GM18505 (cell line): ENCODE measurements at regions not wholly inside any gene's neighbourhood (a gene's known extent, or its start where the extent isn't known, plus 50 kb on each side); places are given as distances from the start of the nearest gene placed in this dataset.

Source experiments
- ATAC-seq: cut with Tn5 transposase; IDR thresholded peaks from one replicate; pipeline ENCODE4 v1.9.1; 2021; ENCODE audit not compliant: unreplicated experiment
- POLR2A ChIP-seq: IDR thresholded peaks from 4 replicates; pipeline ENCODE4 v1.6.1; 2011; ENCODE audit warnings: borderline replicate concordance; ENCODE audit not compliant: insufficient read depth, insufficient read length; ENCODE audit errors: extremely low read depth

DNA sequence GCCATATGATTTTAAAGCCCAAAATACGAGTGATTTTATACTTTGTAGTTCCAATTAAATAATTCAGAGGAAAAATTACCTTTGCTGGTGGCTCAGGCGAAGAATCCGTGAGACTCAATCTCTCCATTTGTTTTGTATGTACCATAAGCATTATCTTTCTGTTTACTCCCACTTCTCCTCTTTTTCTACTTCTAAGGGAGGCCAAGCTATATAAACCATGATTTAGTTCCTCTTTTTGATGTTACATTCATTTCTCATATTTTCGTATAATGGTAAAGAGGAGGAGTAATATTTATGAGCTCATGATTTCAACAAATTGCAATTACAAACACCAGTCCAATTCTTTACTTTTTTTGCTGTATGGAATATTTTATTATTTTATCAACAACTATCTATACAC lies 50.6 kb upstream of the TES start:
- no peak for TF ChIP-seq POLR2A
- no peak for ATAC-seq
